ENCODE measurements at regions not wholly inside any gene's neighbourhood (a gene's known extent, or its start where the extent isn't known, plus 50 kb on each side); places are given as distances from the start of the nearest gene placed in this dataset.

GRCh38 chr20:54276577-54277169, 68.8 kb downstream of the PFDN4 start:
- TF ChIP-seq TAF1 (IDR thresholded peaks at IDR 0.05; ENCODE audit: low read depth), result no peak
- TF ChIP-seq RAD21 (conservative IDR thresholded peaks at IDR 0.05), result no peak
- TF ChIP-seq CTCF (IDR thresholded peaks at IDR 0.05; ENCODE audit: poor library complexity, severe bottlenecking), result no peak
- no peak for TF ChIP-seq EP300 (conservative IDR thresholded peaks at IDR 0.05; ENCODE audit: poor library complexity, severe bottlenecking)
- no peak overlapping the region for H2AFZ ChIP-seq (ENCODE audit: low read depth, low read length)
- H3F3A ChIP-seq (ENCODE audit: insufficient read depth, low read length, poor library complexity, severe bottlenecking), result no peaks in the 10 kb centered on the region

GRCh38 chr20:54278262-54278661, 70.4 kb downstream of the PFDN4 start:
- no peak overlapping the region for H3K4me2 ChIP-seq (ENCODE audit: low read length)
- no peak overlapping the region for H2AFZ ChIP-seq (ENCODE audit: low read depth, low read length)
- no peaks in the 10 kb centered on the region for H3F3A ChIP-seq (ENCODE audit: insufficient read depth, low read length, poor library complexity, severe bottlenecking)
- no peak overlapping the region for H3K27ac ChIP-seq (ENCODE audit: low read length)
- H3K9me2 ChIP-seq (ENCODE audit: insufficient read depth, low read length), result no peaks in the 10 kb centered on the region
- H3K9me3 ChIP-seq (ENCODE audit: low read length), result no peaks in the 10 kb centered on the region
- no peak overlapping the region for H3K4me3 ChIP-seq (ENCODE audit: low read length)
- H3K27me3 ChIP-seq (ENCODE audit: insufficient read depth, low read depth, low read length), result no peaks in the 10 kb centered on the region
- no peaks in the 10 kb centered on the region for H3K36me3 ChIP-seq (ENCODE audit: insufficient read depth, low read length)
- H3K79me2 ChIP-seq (replicated peaks; ENCODE audit: insufficient read depth, low read length), result no peaks in the 10 kb centered on the region
- no peaks in the 10 kb centered on the region for H4K20me1 ChIP-seq (ENCODE audit: insufficient read depth)
- H3K9ac ChIP-seq (ENCODE audit: low read length), result no peak overlapping the region
- TF ChIP-seq REST (IDR thresholded peaks at IDR 0.05; ENCODE audit: borderline replicate concordance) (no peak), RAD21 (conservative IDR thresholded peaks at IDR 0.05) (no peak), POLR2AphosphoS5 (IDR thresholded peaks at IDR 0.05) (no peak), TAF1 (IDR thresholded peaks at IDR 0.05; ENCODE audit: low read depth) (no peak), EZH2 (IDR thresholded peaks at IDR 0.05; ENCODE audit: borderline replicate concordance, insufficient read depth, low read length, poor library complexity, severe bottlenecking) (no peak), MXI1 (conservative IDR thresholded peaks at IDR 0.05; ENCODE audit: poor library complexity, severe bottlenecking) (no peak), CTCF (IDR thresholded peaks at IDR 0.05; ENCODE audit: poor library complexity, severe bottlenecking) (no peak), EP300 (conservative IDR thresholded peaks at IDR 0.05; ENCODE audit: poor library complexity, severe bottlenecking) (no peak), SMC3 (conservative IDR thresholded peaks at IDR 0.05; ENCODE audit: poor library complexity) (no peak)

More at GRCh38 chr20:54276577-54277169, 68.8 kb downstream of the PFDN4 start:
- H3K4me2 ChIP-seq (ENCODE audit: low read length), result no peak overlapping the region
- no peak overlapping the region for H3K4me3 ChIP-seq (ENCODE audit: low read length)
- no peak overlapping the region for H3K9ac ChIP-seq (ENCODE audit: low read length)
- no peaks in the 10 kb centered on the region for H3K79me2 ChIP-seq (replicated peaks; ENCODE audit: insufficient read depth, low read length)
- no peaks in the 10 kb centered on the region for H3K9me2 ChIP-seq (ENCODE audit: insufficient read depth, low read length)
- H3K27me3 ChIP-seq (ENCODE audit: insufficient read depth, low read depth, low read length), result no peaks in the 10 kb centered on the region
- no peaks in the 10 kb centered on the region for H4K20me1 ChIP-seq (ENCODE audit: insufficient read depth)
- no peaks in the 10 kb centered on the region for H3K36me3 ChIP-seq (ENCODE audit: insufficient read depth, low read length)
- no peaks in the 10 kb centered on the region for H3K9me3 ChIP-seq (ENCODE audit: low read length)
- H3K27ac ChIP-seq (ENCODE audit: low read length), result no peak overlapping the region
